Esophagus squamous epithelium (tissue), 4 donors: ENCODE measurements at regions not wholly inside any gene's neighbourhood (a gene's known extent, or its start where the extent isn't known, plus 50 kb on each side); places are given as distances from the start of the nearest gene placed in this dataset.

ENCODE experiments used
- POLR2A ChIP-seq, 4 donors: fragments of 450-650 bp; IDR thresholded peaks; one replicate each; pipeline ENCODE4 v1.6.1; 2017; ENCODE audit warnings: antibody characterized with exemption in 4 of 4, mild to moderate bottlenecking in 4 of 4, moderate library complexity in 3 of 4
- TF ChIP-seq, protein P1 (sequence below), 6 experiments: fragments of 450-650 bp in 4 of 6; fragments of 200-600 bp in 2 of 6; sonication (generic) in 2 of 6; IDR thresholded peaks; one replicate each; pipeline ENCODE4 v1.5.1; 2016 to 2019; ENCODE audit warnings: antibody characterized with exemption in 6 of 6, mild to moderate bottlenecking in 4 of 6, moderate library complexity in 4 of 6

DNA sequence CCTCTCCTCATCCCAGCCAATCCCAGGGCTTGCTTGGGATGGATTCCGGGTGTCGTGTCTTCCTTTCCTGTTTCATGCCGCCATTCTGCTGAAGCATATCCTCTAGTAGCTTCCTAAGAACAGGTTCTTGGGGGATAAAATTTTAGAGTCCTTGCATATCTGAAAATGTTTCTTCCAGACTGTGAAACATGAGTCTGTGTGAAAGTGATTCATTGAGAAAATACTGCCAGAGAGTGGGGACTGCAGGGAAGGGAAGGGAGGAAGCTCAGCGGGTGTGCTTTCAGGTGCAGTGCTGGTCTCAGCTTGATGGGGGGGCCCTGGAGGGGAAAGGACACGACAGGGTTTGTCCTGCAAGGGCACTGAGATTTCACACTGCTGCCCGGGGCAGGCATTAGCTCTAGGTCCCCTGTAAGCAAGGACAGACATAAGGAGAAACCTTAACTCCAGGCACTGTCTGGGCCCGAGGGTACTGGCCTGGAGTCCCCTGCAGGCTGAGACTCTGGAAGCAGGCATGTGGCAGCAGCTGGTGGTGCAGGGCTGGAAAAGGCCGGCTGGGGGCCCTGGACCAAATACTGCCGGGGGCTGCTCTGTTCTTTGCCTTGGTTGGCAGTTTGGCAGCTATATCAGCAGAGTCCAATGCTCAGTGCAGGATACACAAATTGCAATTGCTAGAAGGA lies 97.6 kb upstream of the HS6ST1 start:
- no peak for TF ChIP-seq POLR2A (IDR thresholded peaks at IDR 0.05)
- TF ChIP-seq, protein P1, sequence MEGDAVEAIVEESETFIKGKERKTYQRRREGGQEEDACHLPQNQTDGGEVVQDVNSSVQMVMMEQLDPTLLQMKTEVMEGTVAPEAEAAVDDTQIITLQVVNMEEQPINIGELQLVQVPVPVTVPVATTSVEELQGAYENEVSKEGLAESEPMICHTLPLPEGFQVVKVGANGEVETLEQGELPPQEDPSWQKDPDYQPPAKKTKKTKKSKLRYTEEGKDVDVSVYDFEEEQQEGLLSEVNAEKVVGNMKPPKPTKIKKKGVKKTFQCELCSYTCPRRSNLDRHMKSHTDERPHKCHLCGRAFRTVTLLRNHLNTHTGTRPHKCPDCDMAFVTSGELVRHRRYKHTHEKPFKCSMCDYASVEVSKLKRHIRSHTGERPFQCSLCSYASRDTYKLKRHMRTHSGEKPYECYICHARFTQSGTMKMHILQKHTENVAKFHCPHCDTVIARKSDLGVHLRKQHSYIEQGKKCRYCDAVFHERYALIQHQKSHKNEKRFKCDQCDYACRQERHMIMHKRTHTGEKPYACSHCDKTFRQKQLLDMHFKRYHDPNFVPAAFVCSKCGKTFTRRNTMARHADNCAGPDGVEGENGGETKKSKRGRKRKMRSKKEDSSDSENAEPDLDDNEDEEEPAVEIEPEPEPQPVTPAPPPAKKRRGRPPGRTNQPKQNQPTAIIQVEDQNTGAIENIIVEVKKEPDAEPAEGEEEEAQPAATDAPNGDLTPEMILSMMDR (IDR thresholded peaks at IDR 0.05), result no peak
